Stimulated activated effector memory CD8-positive, alpha-beta T cell treated with anti-CD3 and anti-CD28 coated beads, Interleukin-12 subunit alpha, Interleukin-12 subunit beta, amount 100 ng/mL, for 72 hours (primary cell): ENCODE measurements at regions not wholly inside any gene's neighbourhood (a gene's known extent, or its start where the extent isn't known, plus 50 kb on each side); places are given as distances from the start of the nearest gene placed in this dataset.

Source experiments
- ATAC-seq: fragments of 150-1000 bp; cut with Tn5 transposase; 2 replicates; pipeline ENCODE4 v1.10.0; 2021
- DNase-seq, 2 donors: peaks; one replicate each; pipeline ENCODE4 v3.0.0; 2021 to 2022; ENCODE audit warnings: low spot score in 2 of 2
- H3K27ac Mint-ChIP-seq: one replicate; pipeline ENCODE4 v1.8.0; 2022; ENCODE audit warnings: mild to moderate bottlenecking, mixed read lengths
- H3K36me3 Mint-ChIP-seq: one replicate; pipeline ENCODE4 v1.8.0; 2022; ENCODE audit warnings: mild to moderate bottlenecking, mixed read lengths
- H3K4me1 Mint-ChIP-seq: one replicate; pipeline ENCODE4 v1.8.0; 2022; ENCODE audit warnings: mixed read lengths
- H3K4me3 Mint-ChIP-seq: one replicate; pipeline ENCODE4 v1.8.0; 2022; ENCODE audit warnings: mild to moderate bottlenecking, mixed read lengths
- H3K9me3 Mint-ChIP-seq: one replicate; pipeline ENCODE4 v1.8.0; 2022; ENCODE audit warnings: mixed read lengths

DNA sequence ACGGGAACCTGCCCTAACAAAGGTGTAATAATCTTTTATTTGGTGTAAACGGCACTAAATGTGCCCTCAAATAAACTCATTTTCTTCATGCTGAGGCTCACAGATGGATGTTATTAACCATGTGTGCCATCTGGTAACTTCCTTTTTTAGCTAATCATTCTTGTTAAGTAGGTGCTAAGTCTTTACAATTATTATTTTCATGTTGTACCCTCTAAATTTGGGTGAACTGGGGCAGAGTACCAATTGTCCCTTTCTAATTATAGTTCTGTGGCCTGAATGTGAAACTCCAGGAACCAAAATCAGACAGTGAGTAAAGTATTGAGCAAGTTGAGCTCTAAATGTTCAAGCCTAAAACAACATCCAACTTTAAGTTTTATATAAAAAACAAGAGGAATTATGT is 220.7 kb upstream of the CADM2 start:
- no peak overlapping the region for H3K27ac Mint-ChIP-seq
- no peaks in the 10 kb centered on the region for H3K36me3 Mint-ChIP-seq
- no peak overlapping the region for H3K4me3 Mint-ChIP-seq
- no peak for ATAC-seq
- H3K4me1 Mint-ChIP-seq = no peaks in the 10 kb centered on the region
- DNase-seq = no peak
- H3K9me3 Mint-ChIP-seq = peaks cover 7% of the 10 kb centered on the region

DNA sequence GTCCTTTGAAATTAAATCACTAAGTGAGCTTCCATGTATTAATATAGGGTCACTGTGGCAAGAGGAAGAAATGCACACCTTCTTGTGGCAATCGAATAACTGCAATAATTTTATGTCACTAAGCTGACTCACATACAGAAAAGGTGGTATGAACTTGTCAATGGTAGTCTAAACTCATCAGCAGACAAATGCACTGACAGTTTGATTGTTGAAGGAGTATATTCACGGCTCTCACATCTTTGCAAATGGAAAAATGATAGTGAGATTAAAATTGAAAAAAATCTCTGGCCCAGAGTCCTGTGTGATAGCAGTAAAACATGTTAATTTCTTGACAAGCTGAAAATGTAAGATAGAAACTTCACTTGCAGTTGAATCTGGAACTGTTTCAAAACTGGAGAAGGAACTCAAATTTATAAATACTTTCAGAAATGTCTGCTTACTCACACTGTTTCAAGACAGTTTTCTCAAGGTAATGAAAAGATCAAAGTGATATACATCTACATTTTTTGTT is 215.8 kb upstream of the CADM2 start:
- Mint-ChIP-seq H3K27ac (no peak overlapping the region), H3K36me3 (no peaks in the 10 kb centered on the region)
- no peak for ATAC-seq

DNA sequence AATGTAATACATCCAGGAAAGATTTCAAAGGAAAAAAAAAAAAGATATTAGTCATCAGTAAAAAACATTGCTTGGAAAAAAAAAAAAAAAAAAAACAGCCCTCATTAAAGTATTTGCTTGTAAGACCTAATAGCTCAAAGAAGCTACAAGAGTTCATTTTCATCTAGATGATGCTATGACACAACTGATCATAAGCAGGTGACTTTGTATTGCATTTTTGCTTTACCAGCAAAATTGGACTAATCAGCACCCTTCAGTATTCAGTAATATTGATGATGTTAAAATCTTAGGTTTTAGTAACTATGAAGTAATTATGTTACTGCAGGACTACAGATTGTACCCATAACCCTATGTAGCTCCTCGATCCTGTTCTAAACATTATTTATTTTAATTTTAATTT is 214.7 kb upstream of the CADM2 start:
- Mint-ChIP-seq H3K4me1 (no peaks in the 10 kb centered on the region), H3K36me3 (no peaks in the 10 kb centered on the region), H3K9me3 (no peaks in the 10 kb centered on the region), H3K27ac (no peak overlapping the region), H3K4me3 (no peak overlapping the region)
- no peak for ATAC-seq
- DNase-seq = no peak

More for the DNA sequence above, 215.8 kb upstream of the CADM2 start:
- DNase-seq = no peak
- no peaks in the 10 kb centered on the region for H3K4me1 Mint-ChIP-seq
- no peaks in the 10 kb centered on the region for H3K9me3 Mint-ChIP-seq
- no peak overlapping the region for H3K4me3 Mint-ChIP-seq

DNA sequence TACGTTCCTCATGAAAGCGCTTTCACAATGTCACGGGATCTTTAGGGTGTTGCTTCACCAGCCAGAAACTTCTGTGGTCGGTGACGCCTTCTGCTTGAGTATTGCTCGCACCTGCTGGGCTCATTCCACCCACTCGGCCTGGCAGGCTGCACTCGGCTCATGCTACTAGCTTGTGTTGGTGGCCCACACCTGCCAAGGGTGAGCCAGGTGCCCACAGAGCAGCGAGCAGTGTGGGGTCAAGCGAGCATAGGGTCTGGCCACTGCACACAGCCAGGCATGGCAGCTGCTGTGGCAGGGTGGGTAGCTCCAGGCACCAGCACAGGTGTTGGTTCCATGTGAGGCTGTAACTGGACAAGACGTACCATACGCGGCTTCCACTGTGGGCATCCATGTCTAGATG is 202.9 kb upstream of the CADM2 start:
- no peaks in the 10 kb centered on the region for H3K4me1 Mint-ChIP-seq
- no peaks in the 10 kb centered on the region for H3K36me3 Mint-ChIP-seq
- H3K9me3 Mint-ChIP-seq = peaks cover 15% of the 10 kb centered on the region
- H3K4me3 Mint-ChIP-seq = no peak overlapping the region
- no peak for ATAC-seq
- H3K27ac Mint-ChIP-seq = no peak overlapping the region
- no peak for DNase-seq

DNA sequence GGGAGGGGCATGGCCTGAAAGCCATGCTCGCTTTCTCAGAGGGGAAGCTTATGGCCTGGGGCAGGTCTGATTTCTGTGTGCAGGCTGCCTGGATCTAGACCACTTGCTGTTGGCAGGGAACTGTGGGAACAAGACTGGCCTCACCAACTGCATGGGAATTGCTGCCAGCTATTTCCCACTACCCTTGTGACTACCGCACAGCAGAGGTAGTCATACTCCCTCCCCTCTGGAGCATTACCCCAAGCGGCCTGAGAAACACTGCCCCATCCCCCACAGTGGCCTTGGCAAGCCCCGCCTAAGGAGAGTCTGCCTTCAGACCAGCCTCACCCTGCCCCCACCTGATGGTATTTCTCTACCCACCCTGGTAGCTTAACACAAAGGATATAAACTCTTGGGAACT is 199.4 kb upstream of the CADM2 start:
- no peak overlapping the region for H3K27ac Mint-ChIP-seq
- H3K4me1 Mint-ChIP-seq = no peaks in the 10 kb centered on the region
- peaks cover 26% of the 10 kb centered on the region for H3K9me3 Mint-ChIP-seq
- no peaks in the 10 kb centered on the region for H3K36me3 Mint-ChIP-seq
- ATAC-seq (no peak), DNase-seq (no peak)
- H3K4me3 Mint-ChIP-seq = no peak overlapping the region

DNA sequence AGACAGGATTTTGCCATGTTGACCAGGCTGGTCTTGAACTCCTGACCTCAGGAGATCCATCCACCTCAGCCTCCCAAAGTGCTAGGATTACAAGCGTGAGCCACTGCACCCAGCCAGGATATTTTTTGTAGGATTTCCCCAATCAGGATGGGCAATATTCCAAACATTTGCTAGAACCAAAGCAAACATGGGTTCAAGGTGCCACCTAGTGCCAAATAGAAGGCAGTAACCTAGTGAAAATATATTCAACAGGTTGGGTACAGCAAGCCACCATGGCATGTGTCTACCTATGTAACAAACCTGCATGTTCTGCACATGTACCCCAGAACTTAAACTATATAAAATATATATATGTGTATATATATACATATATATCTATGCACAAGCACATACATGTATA is 185.9 kb upstream of the CADM2 start:
- no peak overlapping the region for H3K4me3 Mint-ChIP-seq
- no peak overlapping the region for H3K27ac Mint-ChIP-seq
- H3K9me3 Mint-ChIP-seq = peaks cover 26% of the 10 kb centered on the region
- H3K4me1 Mint-ChIP-seq = no peaks in the 10 kb centered on the region
- no peak for ATAC-seq
- H3K36me3 Mint-ChIP-seq = no peaks in the 10 kb centered on the region
- no peak for DNase-seq

DNA sequence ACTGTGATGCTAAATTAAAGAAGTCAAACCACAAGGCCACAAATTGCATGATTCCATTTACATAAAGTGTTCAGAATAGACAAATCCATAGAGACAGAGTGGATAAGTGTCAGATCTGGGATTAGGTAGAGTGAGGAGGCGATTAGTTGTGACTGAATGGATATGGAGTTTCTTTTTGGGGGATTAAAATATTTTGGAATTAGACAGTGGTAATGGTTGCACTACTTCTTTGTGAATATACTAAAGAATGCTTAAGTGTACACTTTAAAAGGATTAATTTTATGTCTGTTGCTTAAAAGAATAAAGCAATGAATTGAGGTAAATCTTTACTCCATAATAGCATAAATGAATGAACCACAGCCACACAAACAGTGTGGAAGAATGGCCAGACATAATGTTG is 175.5 kb upstream of the CADM2 start:
- no peak overlapping the region for H3K27ac Mint-ChIP-seq
- no peak for ATAC-seq
- H3K36me3 Mint-ChIP-seq = no peaks in the 10 kb centered on the region
- DNase-seq = no peak
- no peak overlapping the region for H3K4me3 Mint-ChIP-seq
- H3K9me3 Mint-ChIP-seq = peaks cover 8% of the 10 kb centered on the region
- H3K4me1 Mint-ChIP-seq = no peaks in the 10 kb centered on the region

DNA sequence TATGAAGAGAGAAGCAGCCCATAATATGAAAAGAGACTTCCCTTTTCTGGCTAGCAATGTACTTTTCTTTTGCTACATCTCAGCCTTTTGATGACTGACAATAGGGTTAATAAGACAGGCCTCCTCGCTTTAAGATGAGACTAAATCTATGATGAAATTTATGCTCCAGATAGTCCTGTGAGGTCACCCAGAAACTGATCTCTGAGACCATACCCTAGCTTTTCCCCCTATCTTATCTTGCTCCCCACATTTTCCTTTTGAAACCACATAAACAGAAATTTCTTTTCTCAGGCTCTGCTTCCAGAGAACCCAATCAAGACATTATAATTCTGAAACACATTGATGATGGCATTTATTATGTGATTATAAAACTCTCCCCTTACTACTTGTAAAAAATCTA is 168.8 kb upstream of the CADM2 start:
- ATAC-seq = no peak
- H3K4me1 Mint-ChIP-seq = no peaks in the 10 kb centered on the region
- peaks cover 24% of the 10 kb centered on the region for H3K9me3 Mint-ChIP-seq
- no peak overlapping the region for H3K27ac Mint-ChIP-seq
- H3K36me3 Mint-ChIP-seq = no peaks in the 10 kb centered on the region
- no peak overlapping the region for H3K4me3 Mint-ChIP-seq
- no peak for DNase-seq

DNA sequence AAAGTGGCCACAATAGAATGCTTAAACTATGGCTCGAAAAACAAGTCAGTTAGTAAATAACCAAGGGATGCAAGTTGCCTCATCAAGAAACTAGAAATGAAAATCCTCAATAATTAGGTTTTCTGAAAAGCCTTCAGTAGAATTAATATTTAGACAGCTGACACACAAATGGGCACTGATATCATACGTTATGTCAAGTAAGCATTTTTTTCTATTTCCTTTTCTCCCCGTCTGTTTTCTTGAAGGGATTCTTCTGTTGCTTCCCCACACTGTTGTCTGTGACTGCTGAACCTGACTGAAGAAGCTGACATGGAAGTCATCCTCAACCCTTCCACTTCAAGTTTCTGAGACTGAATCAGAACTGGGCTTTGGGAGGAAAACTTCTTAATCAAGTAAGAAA is 151.8 kb upstream of the CADM2 start:
- Mint-ChIP-seq H3K4me1 (no peaks in the 10 kb centered on the region), H3K4me3 (no peak overlapping the region), H3K36me3 (no peaks in the 10 kb centered on the region), H3K27ac (no peak overlapping the region), H3K9me3 (peaks cover 15% of the 10 kb centered on the region)
- ATAC-seq = no peak
- no peak for DNase-seq

DNA sequence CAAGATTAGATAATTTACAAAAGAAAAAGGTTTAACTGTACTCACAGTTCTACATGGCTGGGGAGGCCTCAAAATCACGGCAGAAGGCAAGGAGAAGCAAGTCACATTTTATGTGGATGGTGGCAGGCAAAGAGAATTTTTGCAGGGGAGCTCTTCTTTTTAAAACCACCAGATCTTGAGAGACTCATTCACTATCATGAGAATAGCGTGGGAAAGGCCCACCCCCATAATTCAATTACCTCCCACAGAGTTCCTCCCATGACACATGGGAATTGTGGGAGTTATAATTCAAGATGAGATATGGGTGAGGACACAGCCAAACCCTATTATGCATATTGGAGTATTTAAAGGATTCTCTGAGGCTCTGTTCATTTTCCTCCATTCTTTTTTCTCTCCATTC is 138.7 kb upstream of the CADM2 start:
- Mint-ChIP-seq H3K36me3 (no peaks in the 10 kb centered on the region), H3K4me1 (no peaks in the 10 kb centered on the region), H3K4me3 (no peak overlapping the region), H3K9me3 (peaks cover 20% of the 10 kb centered on the region), H3K27ac (no peak overlapping the region)
- no peak for ATAC-seq
- DNase-seq = no peak

DNA sequence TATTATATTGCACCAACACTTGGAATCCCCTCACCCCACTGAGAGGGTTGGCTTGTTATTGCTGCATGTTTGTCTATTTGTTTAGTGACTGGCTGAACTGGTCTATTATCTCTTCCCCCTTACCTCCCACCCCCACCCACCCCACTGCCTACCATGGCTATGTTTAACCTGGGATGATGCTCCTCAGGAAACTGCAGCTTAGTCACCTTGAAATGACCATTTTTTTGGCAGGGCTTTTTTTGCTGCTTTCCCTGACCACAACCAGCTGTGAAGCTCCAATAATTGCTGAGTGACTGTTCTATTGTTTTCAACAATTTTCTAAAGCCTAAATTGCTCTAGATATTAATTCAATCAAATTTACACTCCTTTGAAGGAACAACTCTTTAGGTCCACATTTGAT is 137.9 kb upstream of the CADM2 start:
- no peak for ATAC-seq
- H3K9me3 Mint-ChIP-seq = peaks cover 23% of the 10 kb centered on the region
- H3K4me1 Mint-ChIP-seq = no peaks in the 10 kb centered on the region
- no peak for DNase-seq
- no peaks in the 10 kb centered on the region for H3K36me3 Mint-ChIP-seq
- H3K27ac Mint-ChIP-seq = no peak overlapping the region
- no peak overlapping the region for H3K4me3 Mint-ChIP-seq

DNA sequence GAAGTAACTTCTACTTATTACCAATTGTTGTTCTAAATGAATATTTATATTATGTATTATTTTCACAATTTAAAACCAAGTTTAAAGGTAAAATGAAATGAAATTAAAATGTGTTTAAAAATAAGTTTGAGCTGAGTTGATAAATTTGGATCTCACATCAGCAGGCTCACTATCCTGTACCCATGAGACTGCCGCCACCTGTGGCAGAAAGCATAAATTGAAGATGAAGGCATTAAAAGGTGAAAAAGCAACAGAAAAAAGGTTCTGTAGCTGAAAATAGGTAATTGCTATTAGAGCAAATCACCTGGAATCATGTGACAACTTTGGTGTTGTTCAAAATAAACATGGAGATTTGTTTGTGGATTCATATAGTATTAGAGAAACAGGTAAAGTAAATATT is 133.0 kb upstream of the CADM2 start:
- no peak for ATAC-seq
- Mint-ChIP-seq H3K27ac (no peak overlapping the region), H3K9me3 (peaks cover 6% of the 10 kb centered on the region), H3K4me3 (no peak overlapping the region), H3K4me1 (no peaks in the 10 kb centered on the region), H3K36me3 (no peaks in the 10 kb centered on the region)
- no peak for DNase-seq

DNA sequence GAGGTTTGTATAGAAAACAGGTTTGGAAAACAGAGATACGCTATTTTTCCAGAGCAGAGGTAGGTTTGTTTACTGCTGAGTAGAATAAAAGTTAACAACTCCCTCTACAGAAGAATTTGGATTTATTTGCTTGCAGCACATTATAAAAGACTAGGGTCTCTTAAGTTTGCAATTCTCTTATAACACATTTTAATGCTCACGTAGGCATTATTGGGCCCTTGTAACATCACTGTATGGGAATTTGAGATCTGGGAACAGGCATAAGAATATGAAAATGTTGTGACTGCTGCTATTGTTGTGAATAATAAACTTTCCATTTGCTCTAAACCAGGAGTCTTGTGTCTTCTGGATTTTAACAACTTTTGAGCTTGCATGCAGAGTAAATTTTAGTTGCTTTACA is 128.3 kb upstream of the CADM2 start:
- no peaks in the 10 kb centered on the region for H3K36me3 Mint-ChIP-seq
- H3K4me1 Mint-ChIP-seq = no peaks in the 10 kb centered on the region
- ATAC-seq (no peak), DNase-seq (no peak)
- H3K4me3 Mint-ChIP-seq = no peak overlapping the region
- peaks cover 5% of the 10 kb centered on the region for H3K9me3 Mint-ChIP-seq
- no peak overlapping the region for H3K27ac Mint-ChIP-seq

DNA sequence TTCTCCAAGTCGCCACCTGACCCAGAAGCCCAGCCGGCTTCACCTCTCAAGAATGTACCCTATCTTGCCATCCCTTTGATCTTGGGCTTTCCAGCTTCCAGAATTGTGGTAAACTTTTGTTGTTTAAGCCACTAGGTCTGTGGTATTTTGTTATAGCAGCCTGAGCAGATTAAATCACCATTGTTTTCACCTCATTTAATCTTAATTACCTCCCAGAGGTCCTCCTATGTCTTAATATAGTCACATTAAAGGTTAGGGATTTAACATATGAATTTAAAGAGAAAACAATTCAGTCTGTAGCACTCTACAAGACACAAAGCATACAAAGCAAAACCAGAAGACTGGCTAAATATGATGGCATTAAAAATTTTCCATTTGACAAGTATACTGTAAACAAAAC is 123.4 kb upstream of the CADM2 start:
- no peak for ATAC-seq

DNA sequence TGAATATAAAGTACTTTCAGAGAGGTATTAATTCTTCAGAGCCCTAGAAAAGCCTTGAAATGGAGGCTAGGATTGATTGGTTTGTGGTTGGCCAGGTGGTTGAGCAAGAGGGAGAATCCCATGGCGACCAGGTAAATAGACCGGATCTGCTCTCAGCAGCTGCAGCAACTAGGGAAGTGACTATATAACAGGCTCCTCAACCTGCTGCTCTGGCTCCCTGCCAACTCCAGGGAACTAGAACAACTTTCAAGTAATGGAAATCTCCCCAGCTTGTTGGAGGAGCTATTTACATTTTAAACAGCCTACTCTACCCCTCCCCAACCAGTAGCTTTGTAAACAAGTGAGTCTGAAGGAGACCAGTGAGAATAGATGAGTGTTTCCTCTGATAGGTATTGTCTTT is 121.8 kb upstream of the CADM2 start:
- Mint-ChIP-seq H3K4me3 (no peak overlapping the region), H3K4me1 (no peaks in the 10 kb centered on the region), H3K36me3 (no peaks in the 10 kb centered on the region), H3K9me3 (peaks cover 22% of the 10 kb centered on the region), H3K27ac (no peak overlapping the region)
- no peak for ATAC-seq
- no peak for DNase-seq

More for the DNA sequence above, 123.4 kb upstream of the CADM2 start:
- H3K27ac Mint-ChIP-seq = no peak overlapping the region
- H3K9me3 Mint-ChIP-seq = peaks cover 19% of the 10 kb centered on the region
- no peak for DNase-seq
- no peaks in the 10 kb centered on the region for H3K4me1 Mint-ChIP-seq
- no peaks in the 10 kb centered on the region for H3K36me3 Mint-ChIP-seq
- H3K4me3 Mint-ChIP-seq = no peak overlapping the region

DNA sequence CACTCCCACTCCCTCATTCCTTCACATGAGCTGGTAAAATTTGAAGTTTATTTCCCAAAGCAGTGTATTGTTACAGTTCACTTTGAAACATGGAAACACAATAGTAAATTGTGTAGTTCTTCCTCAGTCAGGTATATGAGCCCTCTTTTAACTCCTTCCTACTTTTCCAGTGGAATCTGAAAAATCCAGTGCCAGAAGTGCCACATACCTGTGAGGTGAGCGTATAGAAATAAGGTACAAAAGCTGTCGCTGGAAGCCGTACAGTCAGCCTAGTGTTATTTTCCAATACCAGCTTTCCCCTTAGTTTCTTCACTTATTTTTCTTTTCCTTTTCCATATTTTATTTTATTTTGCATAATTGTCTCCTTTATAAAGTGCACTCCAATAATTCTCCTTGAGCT is 81.7 kb upstream of the CADM2 start:
- ATAC-seq (no peak), DNase-seq (no peak)
- Mint-ChIP-seq H3K36me3 (no peaks in the 10 kb centered on the region), H3K4me3 (no peak overlapping the region), H3K9me3 (peaks cover 34% of the 10 kb centered on the region), H3K27ac (no peak overlapping the region), H3K4me1 (no peaks in the 10 kb centered on the region)

DNA sequence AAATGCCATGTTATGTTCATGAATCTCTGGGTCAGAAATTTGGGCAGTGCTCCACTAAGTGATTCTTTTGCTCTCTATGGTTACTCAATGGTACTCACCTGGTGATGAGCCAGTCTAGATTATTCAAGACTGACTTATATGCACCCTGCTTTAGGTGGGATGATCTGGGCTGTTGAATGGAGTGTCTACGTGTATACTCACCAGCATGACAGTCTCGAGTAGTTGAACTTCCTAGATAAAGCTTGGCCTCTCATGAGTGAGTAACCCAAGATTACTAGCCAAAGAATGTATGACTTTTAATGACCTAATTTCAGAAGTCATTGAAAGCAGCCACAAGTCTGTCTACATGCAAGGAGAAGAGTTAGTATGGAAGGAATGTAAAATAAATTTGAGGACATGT is 77.5 kb upstream of the CADM2 start:
- ATAC-seq (no peak), DNase-seq (no peak)
- H3K4me3 Mint-ChIP-seq = no peak overlapping the region
- H3K9me3 Mint-ChIP-seq = peaks cover 34% of the 10 kb centered on the region
- H3K27ac Mint-ChIP-seq = no peak overlapping the region
- H3K4me1 Mint-ChIP-seq = no peaks in the 10 kb centered on the region
- H3K36me3 Mint-ChIP-seq = no peaks in the 10 kb centered on the region
